CD4-positive, alpha-beta T cell (primary cell): ENCODE measurements at regions not wholly inside any gene's neighbourhood (a gene's known extent, or its start where the extent isn't known, plus 50 kb on each side); places are given as distances from the start of the nearest gene placed in this dataset.
"Not testable (repeated sequence)": the region's sequence is repeated elsewhere in the genome, so short reads cannot be mapped to it uniquely, and the experiment has no call there.

ENCODE experiments used
- ATAC-seq: fragments of 200-7000 bp; cut with Tn5 transposase; one replicate; pipeline ENCODE4 v1.10.0; 2022; ENCODE audit warnings: mild to moderate bottlenecking; ENCODE audit not compliant: poor library complexity
- CTCF ChIA-PET: fragments of 350-600 bp; sonication (Branson Sonifier 250); formaldehyde crosslinking; loops from one replicate; lab custom pipeline; 2021; ENCODE audit warnings: antibody characterized with exemption, inconsistent platforms; lab: Charles Lee
- POLR2A ChIA-PET: fragments of 350-600 bp; sonication (Branson Sonifier 250); formaldehyde crosslinking; loops from one replicate; lab custom pipeline; 2021; ENCODE audit warnings: antibody characterized with exemption, inconsistent platforms; lab: Charles Lee
- DNase-seq, 14 experiments: peaks; one replicate each; pipeline ENCODE4 v3.0.0-alpha.2; 2013 to 2020; ENCODE audit warnings: mixed read lengths in 2 of 14
- H3K27ac ChIP-seq, 2 donors: one replicate each; pipeline versions ENCODE4 v1.5.1 to v1.7.0; 2013; ENCODE audit warnings: low read length in 2 of 2, low read depth in 1 of 2, mild to moderate bottlenecking in 1 of 2
- H3K27me3 ChIP-seq, 2 experiments: 1 replicate in 1 of 2; 2 replicates in 1 of 2; pipeline versions ENCODE4 v1.6.1 to v1.7.0; 2013; ENCODE audit warnings: low read length in 2 of 2, control low read depth in 1 of 2, mild to moderate bottlenecking in 1 of 2, moderate library complexity in 1 of 2; ENCODE audit not compliant: insufficient read depth in 2 of 2, control insufficient read depth in 1 of 2
- H3K36me3 ChIP-seq: one replicate; pipeline ENCODE4 v1.6.1; 2013; ENCODE audit warnings: low read length, control low read depth; ENCODE audit not compliant: insufficient read depth
- H3K4me1 ChIP-seq: one replicate; pipeline ENCODE4 v1.6.1; 2013; ENCODE audit warnings: low read length, control low read depth; ENCODE audit not compliant: insufficient read depth
- H3K4me3 ChIP-seq: one replicate; pipeline ENCODE4 v1.5.1; 2013; ENCODE audit warnings: mild to moderate bottlenecking, low read length, moderate library complexity
- H3K9me3 ChIP-seq, 2 experiments: 1 replicate in 1 of 2; 2 replicates in 1 of 2; pipeline versions ENCODE4 v1.6.1 to v1.7.0; 2013; ENCODE audit warnings: low read length in 2 of 2, mild to moderate bottlenecking in 2 of 2, control low read depth in 1 of 2, moderate library complexity in 1 of 2; ENCODE audit not compliant: control insufficient read depth in 1 of 2, insufficient read depth in 1 of 2
- H3K27ac Mint-ChIP-seq: one replicate; pipeline ENCODE4 v1.8.0; 2020; ENCODE audit warnings: mixed read lengths
- H3K27me3 Mint-ChIP-seq: one replicate; pipeline ENCODE4 v1.8.0; 2021; ENCODE audit warnings: mixed read lengths
- H3K36me3 Mint-ChIP-seq: one replicate; pipeline ENCODE4 v1.8.0; 2021; ENCODE audit warnings: low read depth, mixed read lengths
- H3K4me1 Mint-ChIP-seq: one replicate; pipeline ENCODE4 v1.8.0; 2021; ENCODE audit warnings: low read depth, mixed read lengths
- H3K4me3 Mint-ChIP-seq: one replicate; pipeline ENCODE4 v1.8.0; 2020; ENCODE audit warnings: mild to moderate bottlenecking, mixed read lengths
- H3K9me3 Mint-ChIP-seq: one replicate; pipeline ENCODE4 v1.8.0; 2020; ENCODE audit warnings: mixed read lengths
- intact Hi-C, 2 experiments: fragments of 100-400 bp; cut with DNase I in 1 of 2; cut with micrococcal nuclease in 1 of 2; formaldehyde crosslinking; loops; one replicate each; pipeline versions ENCODE4 v1.15.1 to v1.9.0; 2023 to 2025; cut with DNase I, micrococcal nuclease
- TF ChIP-seq, protein P1 (sequence below): fragments of 200-600 bp; IDR thresholded peaks from one replicate; pipeline ENCODE4 v1.8.0; 2022; ENCODE audit warnings: antibody characterized with exemption, mild to moderate bottlenecking

DNA sequence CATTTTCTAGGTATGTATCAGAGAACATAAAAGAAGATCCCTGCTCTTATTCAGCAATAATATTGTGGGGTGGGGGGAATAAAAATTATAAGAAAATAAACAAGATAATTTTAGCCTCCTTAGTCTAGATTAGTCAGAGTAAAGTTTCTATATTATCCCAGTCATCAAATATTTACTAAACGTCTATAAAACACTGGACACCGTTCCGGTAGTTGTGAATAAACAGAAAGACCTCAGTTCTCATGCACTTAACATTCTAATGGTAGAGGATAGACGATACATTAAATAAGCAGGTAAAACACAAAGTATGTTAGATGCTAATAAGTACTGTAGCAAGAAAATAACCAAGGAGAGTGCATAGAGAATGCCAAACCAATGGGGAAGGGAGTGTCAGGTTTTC lies 425.0 kb downstream of the GBE1 start:
- H3K4me1 ChIP-seq = no peaks in the 10 kb centered on the region
- H3K27me3 ChIP-seq = no peaks in the 10 kb centered on the region

GRCh38 chr3:81329835-81330234 lies 431.6 kb downstream of the GBE1 start:
- H3K27me3 Mint-ChIP-seq, intact Hi-C loops, H3K27ac Mint-ChIP-seq, H3K4me1 Mint-ChIP-seq, H3K9me3 ChIP-seq, H3K27me3 ChIP-seq, POLR2A ChIA-PET, H3K4me3 ChIP-seq, H3K4me1 ChIP-seq, DNase-seq, H3K27ac ChIP-seq, H3K4me3 Mint-ChIP-seq, H3K9me3 Mint-ChIP-seq, ATAC-seq, CTCF ChIA-PET, H3K36me3 ChIP-seq, H3K36me3 Mint-ChIP-seq: not testable (repeated sequence)

More for the DNA sequence above, 425.0 kb downstream of the GBE1 start:
- H3K4me1 Mint-ChIP-seq = no peaks in the 10 kb centered on the region
- Histone ChIP-seq H3K9me3 (no peaks in the 10 kb centered on the region), H3K36me3 (no peaks in the 10 kb centered on the region), H3K4me3 (no peak overlapping the region), H3K27ac (no peak overlapping the region)
- ChIA-PET CTCF (no interaction called here), POLR2A (no interaction called here)
- DNase-seq (no peak), ATAC-seq (no peak)
- no peaks in the 10 kb centered on the region for H3K36me3 Mint-ChIP-seq
- intact Hi-C loops = no loop called here
- H3K27ac Mint-ChIP-seq = no peak overlapping the region
- TF ChIP-seq, protein P1, sequence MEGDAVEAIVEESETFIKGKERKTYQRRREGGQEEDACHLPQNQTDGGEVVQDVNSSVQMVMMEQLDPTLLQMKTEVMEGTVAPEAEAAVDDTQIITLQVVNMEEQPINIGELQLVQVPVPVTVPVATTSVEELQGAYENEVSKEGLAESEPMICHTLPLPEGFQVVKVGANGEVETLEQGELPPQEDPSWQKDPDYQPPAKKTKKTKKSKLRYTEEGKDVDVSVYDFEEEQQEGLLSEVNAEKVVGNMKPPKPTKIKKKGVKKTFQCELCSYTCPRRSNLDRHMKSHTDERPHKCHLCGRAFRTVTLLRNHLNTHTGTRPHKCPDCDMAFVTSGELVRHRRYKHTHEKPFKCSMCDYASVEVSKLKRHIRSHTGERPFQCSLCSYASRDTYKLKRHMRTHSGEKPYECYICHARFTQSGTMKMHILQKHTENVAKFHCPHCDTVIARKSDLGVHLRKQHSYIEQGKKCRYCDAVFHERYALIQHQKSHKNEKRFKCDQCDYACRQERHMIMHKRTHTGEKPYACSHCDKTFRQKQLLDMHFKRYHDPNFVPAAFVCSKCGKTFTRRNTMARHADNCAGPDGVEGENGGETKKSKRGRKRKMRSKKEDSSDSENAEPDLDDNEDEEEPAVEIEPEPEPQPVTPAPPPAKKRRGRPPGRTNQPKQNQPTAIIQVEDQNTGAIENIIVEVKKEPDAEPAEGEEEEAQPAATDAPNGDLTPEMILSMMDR = no peak
- H3K9me3 Mint-ChIP-seq = no peaks in the 10 kb centered on the region
- no peak overlapping the region for H3K4me3 Mint-ChIP-seq
- H3K27me3 Mint-ChIP-seq = no peaks in the 10 kb centered on the region

- POLR2A ChIA-PET = no interaction called here
- no peaks in the 10 kb centered on the region for H3K36me3 Mint-ChIP-seq
- peaks cover 0 to 6% of the 10 kb centered on the region in 2 experiments for H3K9me3 ChIP-seq
- DNase-seq = no peak
- H3K27me3 Mint-ChIP-seq = no peaks in the 10 kb centered on the region
- H3K27me3 ChIP-seq = no peaks in the 10 kb centered on the region
- H3K4me1 Mint-ChIP-seq = no peaks in the 10 kb centered on the region
- peaks cover 10% of the 10 kb centered on the region for H3K9me3 Mint-ChIP-seq
- H3K4me1 ChIP-seq = no peaks in the 10 kb centered on the region
- intact Hi-C loops = no loop called here
- TF ChIP-seq, protein P1 = no peak
- ATAC-seq = no peak
- CTCF ChIA-PET = no interaction called here
- H3K27ac ChIP-seq = no peak overlapping the region
- H3K27ac Mint-ChIP-seq = no peak overlapping the region
- H3K4me3 ChIP-seq = no peak overlapping the region
- no peak overlapping the region for H3K4me3 Mint-ChIP-seq
- H3K36me3 ChIP-seq = no peaks in the 10 kb centered on the region
Measured at GRCh38 chr3:81326245-81326644, 435.2 kb downstream of the GBE1 start.

DNA sequence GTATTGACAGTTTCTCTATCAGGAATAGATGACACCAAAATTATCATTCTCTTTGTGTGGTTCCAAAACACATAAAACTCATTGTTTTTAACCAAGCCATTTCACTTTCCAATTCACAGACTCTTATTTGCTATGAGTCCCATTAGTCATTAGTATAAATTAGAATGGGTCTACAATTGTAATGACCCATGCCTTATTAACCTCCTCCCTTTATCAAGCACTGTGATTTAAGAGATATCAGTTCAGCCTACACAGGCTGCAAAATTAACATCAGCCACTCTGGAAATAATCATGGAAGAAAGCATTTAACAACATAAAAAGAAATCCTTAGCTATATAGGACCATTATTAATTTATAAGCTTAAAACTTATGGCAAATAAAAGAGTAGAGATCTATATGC lies 440.6 kb downstream of the GBE1 start:
- TF ChIP-seq, protein P1 = no peak
- no peaks in the 10 kb centered on the region for H3K4me1 Mint-ChIP-seq

More for the DNA sequence above, 440.6 kb downstream of the GBE1 start:
- ChIA-PET CTCF (no interaction called here), POLR2A (no interaction called here)
- ATAC-seq (no peak), DNase-seq (no peak)
- H3K4me1 ChIP-seq = no peaks in the 10 kb centered on the region
- H3K36me3 Mint-ChIP-seq = no peaks in the 10 kb centered on the region
- H3K27me3 ChIP-seq = no peaks in the 10 kb centered on the region
- no peak overlapping the region for H3K4me3 Mint-ChIP-seq
- H3K4me3 ChIP-seq = no peak overlapping the region
- peaks cover 6% of the 10 kb centered on the region for H3K9me3 Mint-ChIP-seq
- no peak overlapping the region for H3K27ac ChIP-seq
- intact Hi-C loops = no loop called here
- no peak overlapping the region for H3K27ac Mint-ChIP-seq
- H3K9me3 ChIP-seq = no peaks in the 10 kb centered on the region
- H3K27me3 Mint-ChIP-seq = no peaks in the 10 kb centered on the region
- no peaks in the 10 kb centered on the region for H3K36me3 ChIP-seq
